OCI-LY1 (cell line): ENCODE measurements at regions not wholly inside any gene's neighbourhood (a gene's known extent, or its start where the extent isn't known, plus 50 kb on each side); places are given as distances from the start of the nearest gene placed in this dataset.

Experiments used
- EZH2 ChIP-seq: fragments of 200-600 bp; sonication (generic), shearing (Covaris generic); IDR thresholded peaks from 2 replicates; pipeline ENCODE4 v1.8.0; 2017; ENCODE audit warnings: borderline replicate concordance, mixed run types, mild to moderate bottlenecking, antibody characterized with exemption, low read length, moderate library complexity, mixed read lengths
- TF ChIP-seq, protein P1 (sequence below): fragments of 200-600 bp; sonication (generic), shearing (Covaris generic); IDR thresholded peaks from 2 replicates; pipeline ENCODE4 v1.5.1; 2017; ENCODE audit warnings: mild to moderate bottlenecking, antibody characterized with exemption, low read length, moderate library complexity, mixed read lengths

DNA sequence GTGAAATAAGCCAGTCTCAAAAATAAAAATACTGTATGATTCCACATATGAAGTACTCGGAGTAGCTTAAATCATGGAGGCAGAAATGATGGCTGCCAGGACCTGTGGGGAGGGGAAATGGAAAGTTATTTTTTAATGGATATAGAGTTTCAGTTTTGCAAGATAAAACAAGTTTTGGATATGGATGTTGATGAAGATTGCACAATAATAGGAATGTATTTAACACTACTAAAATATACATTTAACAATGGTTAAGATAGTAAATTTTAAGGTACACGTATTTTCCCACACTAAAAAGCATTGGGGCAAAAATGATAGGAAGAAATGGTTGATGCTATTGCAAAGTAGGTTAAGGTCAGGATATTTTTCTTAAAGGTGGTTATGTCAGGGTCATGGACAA lies 1058.9 kb upstream of the MAP3K7 start:
- no peak for TF ChIP-seq EZH2
- TF ChIP-seq, protein P1, sequence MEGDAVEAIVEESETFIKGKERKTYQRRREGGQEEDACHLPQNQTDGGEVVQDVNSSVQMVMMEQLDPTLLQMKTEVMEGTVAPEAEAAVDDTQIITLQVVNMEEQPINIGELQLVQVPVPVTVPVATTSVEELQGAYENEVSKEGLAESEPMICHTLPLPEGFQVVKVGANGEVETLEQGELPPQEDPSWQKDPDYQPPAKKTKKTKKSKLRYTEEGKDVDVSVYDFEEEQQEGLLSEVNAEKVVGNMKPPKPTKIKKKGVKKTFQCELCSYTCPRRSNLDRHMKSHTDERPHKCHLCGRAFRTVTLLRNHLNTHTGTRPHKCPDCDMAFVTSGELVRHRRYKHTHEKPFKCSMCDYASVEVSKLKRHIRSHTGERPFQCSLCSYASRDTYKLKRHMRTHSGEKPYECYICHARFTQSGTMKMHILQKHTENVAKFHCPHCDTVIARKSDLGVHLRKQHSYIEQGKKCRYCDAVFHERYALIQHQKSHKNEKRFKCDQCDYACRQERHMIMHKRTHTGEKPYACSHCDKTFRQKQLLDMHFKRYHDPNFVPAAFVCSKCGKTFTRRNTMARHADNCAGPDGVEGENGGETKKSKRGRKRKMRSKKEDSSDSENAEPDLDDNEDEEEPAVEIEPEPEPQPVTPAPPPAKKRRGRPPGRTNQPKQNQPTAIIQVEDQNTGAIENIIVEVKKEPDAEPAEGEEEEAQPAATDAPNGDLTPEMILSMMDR: no peak
